ENCODE measurements at regions not wholly inside any gene's neighbourhood (a gene's known extent, or its start where the extent isn't known, plus 50 kb on each side); places are given as distances from the start of the nearest gene placed in this dataset.

DNA sequence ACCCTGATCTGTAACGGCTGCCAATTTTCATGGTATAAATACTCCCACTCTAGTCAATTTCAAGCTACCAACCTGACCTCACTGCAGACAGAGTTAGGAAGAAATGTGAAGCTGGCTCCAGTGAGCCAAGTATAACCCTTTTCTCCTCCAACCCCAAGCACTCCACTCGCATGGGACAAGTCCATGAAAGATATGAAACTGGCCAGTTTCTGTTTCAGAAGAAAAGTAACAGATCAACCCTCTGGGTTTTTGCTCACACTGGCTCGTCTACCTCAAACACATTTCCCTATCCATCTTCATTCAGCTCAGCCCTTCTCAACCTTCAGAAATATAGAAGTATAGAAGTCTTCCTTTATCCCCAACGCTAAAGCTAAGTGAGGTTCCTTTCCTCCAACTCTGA is 82.4 kb upstream of the NDP start:
- TF ChIP-seq, protein P1, sequence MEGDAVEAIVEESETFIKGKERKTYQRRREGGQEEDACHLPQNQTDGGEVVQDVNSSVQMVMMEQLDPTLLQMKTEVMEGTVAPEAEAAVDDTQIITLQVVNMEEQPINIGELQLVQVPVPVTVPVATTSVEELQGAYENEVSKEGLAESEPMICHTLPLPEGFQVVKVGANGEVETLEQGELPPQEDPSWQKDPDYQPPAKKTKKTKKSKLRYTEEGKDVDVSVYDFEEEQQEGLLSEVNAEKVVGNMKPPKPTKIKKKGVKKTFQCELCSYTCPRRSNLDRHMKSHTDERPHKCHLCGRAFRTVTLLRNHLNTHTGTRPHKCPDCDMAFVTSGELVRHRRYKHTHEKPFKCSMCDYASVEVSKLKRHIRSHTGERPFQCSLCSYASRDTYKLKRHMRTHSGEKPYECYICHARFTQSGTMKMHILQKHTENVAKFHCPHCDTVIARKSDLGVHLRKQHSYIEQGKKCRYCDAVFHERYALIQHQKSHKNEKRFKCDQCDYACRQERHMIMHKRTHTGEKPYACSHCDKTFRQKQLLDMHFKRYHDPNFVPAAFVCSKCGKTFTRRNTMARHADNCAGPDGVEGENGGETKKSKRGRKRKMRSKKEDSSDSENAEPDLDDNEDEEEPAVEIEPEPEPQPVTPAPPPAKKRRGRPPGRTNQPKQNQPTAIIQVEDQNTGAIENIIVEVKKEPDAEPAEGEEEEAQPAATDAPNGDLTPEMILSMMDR (conservative IDR thresholded peaks at IDR 0.05; ENCODE audit: low read depth, low read length): no peak
- no peak for TF ChIP-seq EZH2 (IDR thresholded peaks at IDR 0.05; ENCODE audit: borderline replicate concordance, low read depth, low read length, poor library complexity, severe bottlenecking)
